ENCODE measurements at regions not wholly inside any gene's neighbourhood (a gene's known extent, or its start where the extent isn't known, plus 50 kb on each side); places are given as distances from the start of the nearest gene placed in this dataset.

DNA sequence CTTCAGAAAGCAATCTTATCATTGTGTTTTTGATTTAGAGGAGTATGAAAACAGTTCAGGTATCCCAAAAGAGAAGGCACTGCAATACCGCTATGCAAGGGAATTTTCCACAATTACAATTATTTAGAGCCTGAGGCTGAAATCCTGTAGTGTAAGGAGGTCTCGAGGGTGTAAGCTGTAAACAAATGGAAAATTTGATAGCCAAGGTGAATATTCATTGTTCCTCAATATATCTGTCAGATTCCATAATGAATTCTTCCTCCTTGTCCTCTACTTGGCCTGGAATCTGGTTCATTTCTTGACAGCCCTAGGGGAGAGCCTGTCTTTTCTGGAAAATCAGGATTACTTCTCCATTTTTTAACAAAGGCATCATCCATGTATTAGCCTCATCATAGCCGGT, 63.1 kb upstream of the SMARCA2 start:
- DNase-seq (ENCODE audit: low spot score), result no peak
- Histone ChIP-seq H3K4me3 (no peak overlapping the region), H4K20me1 (ENCODE audit: insufficient read depth, poor library complexity, severe bottlenecking) (no peaks in the 10 kb centered on the region), H3K9me3 (ENCODE audit: low read depth) (no peaks in the 10 kb centered on the region), H3K9me2 (replicated peaks; ENCODE audit: insufficient read depth) (no peaks in the 10 kb centered on the region), H3K79me2 (no peaks in the 10 kb centered on the region), H3K4me2 (no peak overlapping the region), H3K27me3 (no peaks in the 10 kb centered on the region), H2AFZ (no peak overlapping the region), H3K4me1 (ENCODE audit: insufficient read depth) (peaks cover 3% of the 10 kb centered on the region), H3K27ac (no peak overlapping the region), H3K36me3 (replicated peaks; ENCODE audit: insufficient read depth, low read depth) (no peaks in the 10 kb centered on the region)
- TF ChIP-seq, protein P1, sequence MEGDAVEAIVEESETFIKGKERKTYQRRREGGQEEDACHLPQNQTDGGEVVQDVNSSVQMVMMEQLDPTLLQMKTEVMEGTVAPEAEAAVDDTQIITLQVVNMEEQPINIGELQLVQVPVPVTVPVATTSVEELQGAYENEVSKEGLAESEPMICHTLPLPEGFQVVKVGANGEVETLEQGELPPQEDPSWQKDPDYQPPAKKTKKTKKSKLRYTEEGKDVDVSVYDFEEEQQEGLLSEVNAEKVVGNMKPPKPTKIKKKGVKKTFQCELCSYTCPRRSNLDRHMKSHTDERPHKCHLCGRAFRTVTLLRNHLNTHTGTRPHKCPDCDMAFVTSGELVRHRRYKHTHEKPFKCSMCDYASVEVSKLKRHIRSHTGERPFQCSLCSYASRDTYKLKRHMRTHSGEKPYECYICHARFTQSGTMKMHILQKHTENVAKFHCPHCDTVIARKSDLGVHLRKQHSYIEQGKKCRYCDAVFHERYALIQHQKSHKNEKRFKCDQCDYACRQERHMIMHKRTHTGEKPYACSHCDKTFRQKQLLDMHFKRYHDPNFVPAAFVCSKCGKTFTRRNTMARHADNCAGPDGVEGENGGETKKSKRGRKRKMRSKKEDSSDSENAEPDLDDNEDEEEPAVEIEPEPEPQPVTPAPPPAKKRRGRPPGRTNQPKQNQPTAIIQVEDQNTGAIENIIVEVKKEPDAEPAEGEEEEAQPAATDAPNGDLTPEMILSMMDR (IDR thresholded peaks at IDR 0.05; ENCODE audit: poor library complexity), result no peak
- TF ChIP-seq EZH2phosphoT487 (IDR thresholded peaks at IDR 0.05; ENCODE audit: low read depth, severe bottlenecking, unreplicated experiment), result no peak
- no peak for TF ChIP-seq EZH2 (IDR thresholded peaks at IDR 0.05; ENCODE audit: borderline replicate concordance)
- 73% methylated on average over 3 of the region's 3 CpGs for WGBS (ENCODE audit: low lambda C conversion rate, missing lambda C conversion rate)

DNA sequence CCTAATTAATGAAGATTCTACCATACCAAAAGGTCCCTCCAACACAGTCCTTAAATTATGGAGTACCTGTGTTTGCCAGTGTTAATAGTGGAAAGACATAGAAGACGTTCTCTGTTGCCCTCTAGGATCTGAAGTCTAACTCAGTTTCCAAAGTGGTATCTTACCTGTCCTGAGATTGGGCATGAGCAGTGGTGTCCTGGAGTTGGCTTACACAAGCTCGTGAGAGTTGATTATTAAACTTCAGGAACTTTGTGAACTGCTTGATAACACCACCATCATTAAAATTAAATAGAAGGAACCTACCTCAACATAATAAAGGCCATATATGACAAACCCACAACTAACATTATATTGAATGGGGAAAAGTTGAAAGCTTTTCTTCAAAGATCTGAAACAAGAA, 60.9 kb upstream of the SMARCA2 start:
- H3K4me2 ChIP-seq, result no peak overlapping the region
- no peak overlapping the region for H3K4me3 ChIP-seq
- H3K27me3 ChIP-seq, result no peaks in the 10 kb centered on the region
- no peaks in the 10 kb centered on the region for H3K36me3 ChIP-seq (replicated peaks; ENCODE audit: insufficient read depth, low read depth)
- TF ChIP-seq, protein P1 (IDR thresholded peaks at IDR 0.05; ENCODE audit: poor library complexity), result no peak
- TF ChIP-seq EZH2 (IDR thresholded peaks at IDR 0.05; ENCODE audit: borderline replicate concordance) (no peak), EZH2phosphoT487 (IDR thresholded peaks at IDR 0.05; ENCODE audit: low read depth, severe bottlenecking, unreplicated experiment) (no peak)
- 84% methylated on average over 2 of the region's 2 CpGs for WGBS (ENCODE audit: low lambda C conversion rate, missing lambda C conversion rate)
- no peaks in the 10 kb centered on the region for H3K9me3 ChIP-seq (ENCODE audit: low read depth)
- H3K4me1 ChIP-seq (ENCODE audit: insufficient read depth), result no peaks in the 10 kb centered on the region
- DNase-seq (ENCODE audit: low spot score), result no peak
- H3K9me2 ChIP-seq (replicated peaks; ENCODE audit: insufficient read depth), result no peaks in the 10 kb centered on the region
- H4K20me1 ChIP-seq (ENCODE audit: insufficient read depth, poor library complexity, severe bottlenecking), result no peaks in the 10 kb centered on the region
- H3K27ac ChIP-seq, result no peak overlapping the region
- no peaks in the 10 kb centered on the region for H3K79me2 ChIP-seq
- no peak overlapping the region for H2AFZ ChIP-seq

DNA sequence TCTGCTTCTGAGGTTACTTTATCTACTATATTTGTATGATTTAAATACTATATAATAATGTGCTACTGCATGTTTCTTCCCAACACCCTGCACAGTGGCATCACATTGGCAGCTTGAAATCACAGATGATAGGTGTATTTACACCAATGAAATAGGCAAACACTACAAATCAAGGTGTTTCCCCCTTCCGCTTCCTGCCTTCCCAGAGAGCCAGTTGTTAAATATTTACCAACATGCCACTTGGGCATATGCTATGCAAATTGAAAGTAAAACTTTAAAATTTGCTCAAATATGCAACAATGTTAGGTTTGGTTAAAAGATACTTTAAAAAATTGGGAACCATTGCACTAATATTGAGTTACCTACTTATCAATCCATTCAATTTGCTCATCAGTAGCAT, 58.2 kb upstream of the SMARCA2 start:
- H3K4me3 ChIP-seq, result no peak overlapping the region
- H3K79me2 ChIP-seq, result no peaks in the 10 kb centered on the region
- no peaks in the 10 kb centered on the region for H3K36me3 ChIP-seq (replicated peaks; ENCODE audit: insufficient read depth, low read depth)
- no peak overlapping the region for H2AFZ ChIP-seq
- DNase-seq (ENCODE audit: low spot score), result no peak
- no peaks in the 10 kb centered on the region for H4K20me1 ChIP-seq (ENCODE audit: insufficient read depth, poor library complexity, severe bottlenecking)
- H3K9me3 ChIP-seq (ENCODE audit: low read depth), result no peaks in the 10 kb centered on the region
- peaks cover 6% of the 10 kb centered on the region for H3K4me1 ChIP-seq (ENCODE audit: insufficient read depth)
- no peaks in the 10 kb centered on the region for H3K9me2 ChIP-seq (replicated peaks; ENCODE audit: insufficient read depth)
- H3K27me3 ChIP-seq, result no peaks in the 10 kb centered on the region
- TF ChIP-seq EZH2 (IDR thresholded peaks at IDR 0.05; ENCODE audit: borderline replicate concordance) (no peak), EZH2phosphoT487 (IDR thresholded peaks at IDR 0.05; ENCODE audit: low read depth, severe bottlenecking, unreplicated experiment) (no peak)
- TF ChIP-seq, protein P1 (IDR thresholded peaks at IDR 0.05; ENCODE audit: poor library complexity), result no peak
- H3K27ac ChIP-seq, result no peak overlapping the region
- H3K4me2 ChIP-seq, result no peak overlapping the region
- 77% methylated on average over 1 of the region's 1 CpG for WGBS (ENCODE audit: low lambda C conversion rate, missing lambda C conversion rate)

DNA sequence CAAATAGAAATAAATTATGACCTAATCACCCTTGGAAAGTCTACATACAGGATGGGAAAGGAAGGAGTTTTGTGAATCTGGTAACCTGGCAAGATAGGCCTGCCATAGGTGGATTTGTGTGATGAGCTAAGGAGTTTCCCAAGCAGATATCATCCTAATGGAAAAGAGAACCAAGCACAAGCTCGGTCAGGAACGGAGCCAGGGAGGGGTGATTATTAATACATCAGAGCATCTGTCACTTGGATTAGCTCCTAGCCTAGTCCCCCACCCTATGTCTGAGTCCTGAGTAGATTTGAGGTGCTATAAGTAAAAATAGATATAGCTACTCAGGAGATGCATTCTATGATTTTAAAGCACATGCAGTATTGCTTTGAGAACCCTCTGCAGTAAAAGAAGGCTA, 57.3 kb upstream of the SMARCA2 start:
- TF ChIP-seq EZH2phosphoT487 (IDR thresholded peaks at IDR 0.05; ENCODE audit: low read depth, severe bottlenecking, unreplicated experiment) (no peak), EZH2 (IDR thresholded peaks at IDR 0.05; ENCODE audit: borderline replicate concordance) (no peak)
- TF ChIP-seq, protein P1 (IDR thresholded peaks at IDR 0.05; ENCODE audit: poor library complexity), result no peak
- Histone ChIP-seq H3K4me3 (no peak overlapping the region), H3K27me3 (no peaks in the 10 kb centered on the region), H3K36me3 (replicated peaks; ENCODE audit: insufficient read depth, low read depth) (no peaks in the 10 kb centered on the region), H4K20me1 (ENCODE audit: insufficient read depth, poor library complexity, severe bottlenecking) (no peaks in the 10 kb centered on the region), H3K9me3 (ENCODE audit: low read depth) (no peaks in the 10 kb centered on the region), H3K79me2 (no peaks in the 10 kb centered on the region), H3K4me1 (ENCODE audit: insufficient read depth) (peaks cover 8% of the 10 kb centered on the region), H3K27ac (no peak overlapping the region), H3K4me2 (no peak overlapping the region), H2AFZ (no peak overlapping the region), H3K9me2 (replicated peaks; ENCODE audit: insufficient read depth) (no peaks in the 10 kb centered on the region)
- WGBS (ENCODE audit: low lambda C conversion rate, missing lambda C conversion rate), result 86% methylated on average over 2 of the region's 2 CpGs
- no peak for DNase-seq (ENCODE audit: low spot score)

All from hepatocyte (in vitro differentiated cells).